Tibial nerve (tissue), 4 donors: ENCODE measurements at regions not wholly inside any gene's neighbourhood (a gene's known extent, or its start where the extent isn't known, plus 50 kb on each side); places are given as distances from the start of the nearest gene placed in this dataset.

Experiments
- DNase-seq, 2 donors: peaks; one replicate each; pipeline ENCODE4 v3.0.0-alpha.2; 2019; ENCODE audit warnings: low spot score in 2 of 2
- H3K27ac ChIP-seq, 4 donors: fragments of 200-600 bp; sonication (generic) in 3 of 4; one replicate each; pipeline ENCODE4 v1.5.1; 2017 to 2019; ENCODE audit warnings: mild to moderate bottlenecking in 1 of 4
- H3K27me3 ChIP-seq, 2 donors: fragments of 200-600 bp; sonication (generic) in 1 of 2; one replicate each; pipeline versions ENCODE4 v1.5.1 to v1.6.0; 2017 to 2019
- H3K36me3 ChIP-seq, 3 donors: fragments of 200-600 bp; sonication (generic); one replicate each; pipeline ENCODE4 v1.5.1; 2018 to 2019
- H3K4me1 ChIP-seq, 4 donors: fragments of 200-600 bp; sonication (generic) in 3 of 4; one replicate each; pipeline ENCODE4 v1.5.1; 2017 to 2019
- H3K4me3 ChIP-seq, 4 donors: fragments of 200-600 bp; sonication (generic) in 3 of 4; one replicate each; pipeline ENCODE4 v1.5.1; 2017 to 2019; ENCODE audit warnings: mild to moderate bottlenecking in 1 of 4, moderate library complexity in 1 of 4
- H3K9me3 ChIP-seq, 4 donors: fragments of 200-600 bp; sonication (generic) in 3 of 4; one replicate each; pipeline ENCODE4 v1.5.1; 2017 to 2019
- CTCF ChIP-seq, 5 experiments: fragments of 200-600 bp in 3 of 5; fragments of 450-650 bp in 2 of 5; sonication (generic) in 3 of 5; IDR thresholded peaks; one replicate each; pipeline ENCODE4 v1.5.1; 2016 to 2019; ENCODE audit warnings: antibody characterized with exemption in 5 of 5, mild to moderate bottlenecking in 3 of 5, moderate library complexity in 2 of 5
- EP300 ChIP-seq, 2 donors: sonication (generic); formaldehyde crosslinking; IDR thresholded peaks; one replicate each; pipeline ENCODE4 v1.6.1; 2017; ENCODE audit warnings: antibody characterized with exemption in 2 of 2, mild to moderate bottlenecking in 1 of 2
- POLR2A ChIP-seq, 2 donors: fragments of 450-650 bp; IDR thresholded peaks; one replicate each; pipeline ENCODE4 v1.6.1; 2017; ENCODE audit warnings: antibody characterized with exemption in 2 of 2, mild to moderate bottlenecking in 2 of 2, moderate library complexity in 2 of 2
- WGBS, 2 donors: methylation state at CpG; one replicate each; pipeline ENCODE4 v1.1.5; 2018; 5-methylcytosine and 5-hydroxymethylcytosine counted together

- Histone ChIP-seq H3K27me3 (peaks cover 0 to 32% of the 10 kb centered on the region in 2 donors), H3K27ac (no peak overlapping the region), H3K4me3 (no peak overlapping the region), H3K9me3 (no peaks in the 10 kb centered on the region), H3K4me1 (no peaks in the 10 kb centered on the region), H3K36me3 (no peaks in the 10 kb centered on the region)
- TF ChIP-seq POLR2A (IDR thresholded peaks at IDR 0.05), result no peak
- TF ChIP-seq EP300 (IDR thresholded peaks at IDR 0.05), result no peak
- TF ChIP-seq CTCF (IDR thresholded peaks at IDR 0.05), result no peak
- DNase-seq, result no peak
- 84 to 92% methylated on average over 6 of the region's 6 CpGs for WGBS, 2 donors
Observed at GRCh38 chrX:110989869-110990268, 106.1 kb upstream of the PAK3 start.

- 72 to 82% methylated on average over 3 of the region's 3 CpGs for whole genome bisulfite sequencing, 2 donors
Observed at GRCh38 chrX:110989447-110989846, 106.5 kb upstream of the PAK3 start.

GRCh38 chrX:110987292-110987691, 108.7 kb upstream of the PAK3 start:
- Histone ChIP-seq H3K4me1 (no peaks in the 10 kb centered on the region), H3K9me3 (no peaks in the 10 kb centered on the region), H3K36me3 (no peaks in the 10 kb centered on the region), H3K27me3 (peaks cover 0 to 20% of the 10 kb centered on the region in 2 donors), H3K4me3 (no peak overlapping the region), H3K27ac (no peak overlapping the region)
- no peak for DNase-seq
- 19 to 38% methylated on average over 3 of the region's 3 CpGs for WGBS, 2 donors
- TF ChIP-seq POLR2A (IDR thresholded peaks at IDR 0.05) (no peak), EP300 (IDR thresholded peaks at IDR 0.05) (no peak), CTCF (IDR thresholded peaks at IDR 0.05) (no peak)

More at GRCh38 chrX:110989447-110989846, 106.5 kb upstream of the PAK3 start:
- Histone ChIP-seq H3K27ac (no peak overlapping the region), H3K4me3 (no peak overlapping the region), H3K27me3 (peaks cover 0 to 32% of the 10 kb centered on the region in 2 donors), H3K36me3 (no peaks in the 10 kb centered on the region), H3K9me3 (no peaks in the 10 kb centered on the region), H3K4me1 (no peaks in the 10 kb centered on the region)
- DNase-seq, result no peak
- TF ChIP-seq POLR2A (IDR thresholded peaks at IDR 0.05) (no peak), EP300 (IDR thresholded peaks at IDR 0.05) (no peak), CTCF (IDR thresholded peaks at IDR 0.05) (no peak)

- H3K27me3 ChIP-seq, result peaks cover 0 to 17% of the 10 kb centered on the region in 2 donors
- no peaks in the 10 kb centered on the region for H3K36me3 ChIP-seq
- no peak overlapping the region for H3K4me3 ChIP-seq
- no peak for DNase-seq
- no peak overlapping the region for H3K27ac ChIP-seq
- no peaks in the 10 kb centered on the region for H3K4me1 ChIP-seq
- H3K9me3 ChIP-seq, result no peaks in the 10 kb centered on the region
- TF ChIP-seq POLR2A (IDR thresholded peaks at IDR 0.05), result no peak
- no peak for TF ChIP-seq EP300 (IDR thresholded peaks at IDR 0.05)
- 29 to 36% methylated on average over 2 of the region's 2 CpGs for WGBS, 2 donors
Observed at GRCh38 chrX:110985470-110985869, 110.5 kb upstream of the PAK3 start.

GRCh38 chrX:110983024-110983423, 113.0 kb upstream of the PAK3 start:
- H3K36me3 ChIP-seq, result no peaks in the 10 kb centered on the region
- H3K4me1 ChIP-seq, result no peaks in the 10 kb centered on the region
- WGBS, 2 donors, result 38 to 44% methylated on average over 2 of the region's 2 CpGs
- DNase-seq, result no peak
- H3K27me3 ChIP-seq, result peaks cover 0 to 19% of the 10 kb centered on the region in 2 donors
- H3K9me3 ChIP-seq, result no peaks in the 10 kb centered on the region
- H3K4me3 ChIP-seq, result no peak overlapping the region
- TF ChIP-seq EP300 (IDR thresholded peaks at IDR 0.05), result no peak
- H3K27ac ChIP-seq, result no peak overlapping the region

- Histone ChIP-seq H3K4me3 (no peak overlapping the region), H3K36me3 (no peaks in the 10 kb centered on the region), H3K27me3 (peaks cover 0 to 4% of the 10 kb centered on the region in 2 donors), H3K4me1 (no peaks in the 10 kb centered on the region), H3K9me3 (no peaks in the 10 kb centered on the region), H3K27ac (peak overlapping the region in 2 of 4 donors; percentile 47 to 50)
- WGBS, 2 donors, result 82 to 89% methylated on average over 1 of the region's 1 CpG
- no peak for DNase-seq
- TF ChIP-seq EP300 (IDR thresholded peaks at IDR 0.05) (peak in 1 of 2 donors; percentile 47), POLR2A (IDR thresholded peaks at IDR 0.05) (no peak)
Observed at GRCh38 chrX:110966839-110967238, 129.2 kb upstream of the PAK3 start.

GRCh38 chrX:110966091-110966454, 129.9 kb upstream of the PAK3 start:
- H3K36me3 ChIP-seq, result no peaks in the 10 kb centered on the region
- TF ChIP-seq EP300 (IDR thresholded peaks at IDR 0.05) (no peak), CTCF (IDR thresholded peaks at IDR 0.05) (no peak), POLR2A (IDR thresholded peaks at IDR 0.05) (no peak)
- no peaks in the 10 kb centered on the region for H3K4me1 ChIP-seq
- H3K4me3 ChIP-seq, result no peak overlapping the region
- no peak for DNase-seq
- no peaks in the 10 kb centered on the region for H3K9me3 ChIP-seq
- peaks cover 0 to 4% of the 10 kb centered on the region in 2 donors for H3K27me3 ChIP-seq
- 56 to 67% methylated on average over 1 of the region's 1 CpG for WGBS, 2 donors
- peak overlapping the region in 1 of 4 donors; percentile 20 for H3K27ac ChIP-seq
